Adrenal gland (tissue), 9 donors: ENCODE measurements at regions not wholly inside any gene's neighbourhood (a gene's known extent, or its start where the extent isn't known, plus 50 kb on each side); places are given as distances from the start of the nearest gene placed in this dataset.

ENCODE experiments used
- DNase-seq, 7 donors: peaks; one replicate each; pipeline ENCODE4 v3.0.0-alpha.2; 2019 to 2020
- H3K27ac ChIP-seq, 5 donors: fragments of 200-600 bp; sonication (generic) in 4 of 5; 1 replicate in 3 of 5; 2 replicates in 2 of 5; pipeline versions ENCODE4 v1.5.1 to v1.8.0; 2016 to 2020; ENCODE audit warnings: mild to moderate bottlenecking in 1 of 5
- H3K27me3 ChIP-seq: fragments of 200-600 bp; 2 replicates; pipeline ENCODE4 v1.8.0; 2021
- H3K36me3 ChIP-seq, 2 donors: fragments of 200-600 bp; replicated peaks in 1 of 2; 1 replicate in 1 of 2; 2 replicates in 1 of 2; pipeline versions ENCODE4 v1.5.1 to v1.8.0; 2018 to 2022
- H3K4me1 ChIP-seq, 2 donors: fragments of 200-600 bp; replicated peaks in 1 of 2; 1 replicate in 1 of 2; 2 replicates in 1 of 2; pipeline versions ENCODE4 v1.5.1 to v1.8.0; 2018 to 2021
- H3K4me3 ChIP-seq, 4 donors: fragments of 200-600 bp; sonication (generic) in 3 of 4; one replicate each; pipeline ENCODE4 v1.5.1; 2016 to 2018
- H3K9me3 ChIP-seq, 3 donors: fragments of 200-600 bp; sonication (generic) in 1 of 3; replicated peaks in 1 of 3; 1 replicate in 2 of 3; 2 replicates in 1 of 3; pipeline versions ENCODE4 v1.5.1 to v1.8.0; 2016 to 2021
- POLR2A ChIP-seq, 2 donors: fragments of 450-650 bp; IDR thresholded peaks; one replicate each; pipeline ENCODE4 v1.6.1; 2017; ENCODE audit warnings: antibody characterized with exemption in 2 of 2, mild to moderate bottlenecking in 2 of 2, moderate library complexity in 1 of 2
- WGBS, 4 donors: extraction: QIAGEN DNeasy Blood & Tissue Kit in 2 of 4; methylation state at CpG; one replicate each; pipeline versions ENCODE4 v1.1.5 to v1.1.7; 2013 to 2017; 5-methylcytosine and 5-hydroxymethylcytosine counted together
- intact Hi-C, 2 donors: fragments of 100-400 bp; cut with DNase I; formaldehyde crosslinking; loops; one replicate each; pipeline versions ENCODE4 v1.14.1 to v1.15.0; 2022 to 2023
- TF ChIP-seq, protein P1 (sequence below), 6 experiments: fragments of 450-650 bp in 4 of 6; fragments of 200-600 bp in 2 of 6; sonication (generic) in 1 of 6; IDR thresholded peaks; 1 replicate in 5 of 6; 2 replicates in 1 of 6; pipeline versions ENCODE4 v1.5.1 to v1.8.0; 2016 to 2021; ENCODE audit warnings: antibody characterized with exemption in 6 of 6, mild to moderate bottlenecking in 2 of 6, moderate library complexity in 1 of 6
- donor health status: healthy with polysubstance abuse.
- donor health status: Bipolar disorder and iron deficiency.
- donor health status: DM: yes; HTN: yes; CAD: no.
- donor health status: DM: no; HTN: no; CAD: no.
- donor health status: DM: no; HTN: no; CAD: no.

DNA sequence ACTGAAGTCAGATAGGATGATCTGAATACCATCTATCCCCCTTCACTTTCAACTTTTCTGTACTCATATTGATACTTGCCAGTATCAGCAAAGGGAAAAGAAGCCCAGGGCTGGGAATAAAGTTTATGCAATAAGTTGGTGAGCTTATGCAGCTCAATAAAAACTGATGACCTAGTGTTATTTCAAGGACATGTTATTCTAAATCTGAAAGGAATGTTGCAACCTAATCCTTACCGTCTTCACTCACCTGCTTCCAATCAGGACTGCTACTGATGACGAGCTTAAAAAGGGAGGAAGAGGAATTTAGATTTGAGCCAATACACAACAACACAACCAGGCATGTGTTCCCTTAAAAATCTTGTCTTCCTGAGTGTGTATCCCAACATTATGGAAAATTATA lies 419.9 kb downstream of the SPRY1 start:
- no peak overlapping the region for H3K4me3 ChIP-seq
- no peak overlapping the region for H3K27ac ChIP-seq
- no peak for DNase-seq
- no peaks in the 10 kb centered on the region for H3K27me3 ChIP-seq
- no peaks in the 10 kb centered on the region for H3K36me3 ChIP-seq
- no peaks in the 10 kb centered on the region for H3K9me3 ChIP-seq
- H3K4me1 ChIP-seq = no peaks in the 10 kb centered on the region
- TF ChIP-seq, protein P1, sequence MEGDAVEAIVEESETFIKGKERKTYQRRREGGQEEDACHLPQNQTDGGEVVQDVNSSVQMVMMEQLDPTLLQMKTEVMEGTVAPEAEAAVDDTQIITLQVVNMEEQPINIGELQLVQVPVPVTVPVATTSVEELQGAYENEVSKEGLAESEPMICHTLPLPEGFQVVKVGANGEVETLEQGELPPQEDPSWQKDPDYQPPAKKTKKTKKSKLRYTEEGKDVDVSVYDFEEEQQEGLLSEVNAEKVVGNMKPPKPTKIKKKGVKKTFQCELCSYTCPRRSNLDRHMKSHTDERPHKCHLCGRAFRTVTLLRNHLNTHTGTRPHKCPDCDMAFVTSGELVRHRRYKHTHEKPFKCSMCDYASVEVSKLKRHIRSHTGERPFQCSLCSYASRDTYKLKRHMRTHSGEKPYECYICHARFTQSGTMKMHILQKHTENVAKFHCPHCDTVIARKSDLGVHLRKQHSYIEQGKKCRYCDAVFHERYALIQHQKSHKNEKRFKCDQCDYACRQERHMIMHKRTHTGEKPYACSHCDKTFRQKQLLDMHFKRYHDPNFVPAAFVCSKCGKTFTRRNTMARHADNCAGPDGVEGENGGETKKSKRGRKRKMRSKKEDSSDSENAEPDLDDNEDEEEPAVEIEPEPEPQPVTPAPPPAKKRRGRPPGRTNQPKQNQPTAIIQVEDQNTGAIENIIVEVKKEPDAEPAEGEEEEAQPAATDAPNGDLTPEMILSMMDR (IDR thresholded peaks at IDR 0.05) = no peak
- TF ChIP-seq POLR2A (IDR thresholded peaks at IDR 0.05) = no peak
- intact Hi-C loops = no loop called here
- 59 to 65% (median 61%) methylated on average over 2 of the region's 2 CpGs for WGBS, 4 donors

DNA sequence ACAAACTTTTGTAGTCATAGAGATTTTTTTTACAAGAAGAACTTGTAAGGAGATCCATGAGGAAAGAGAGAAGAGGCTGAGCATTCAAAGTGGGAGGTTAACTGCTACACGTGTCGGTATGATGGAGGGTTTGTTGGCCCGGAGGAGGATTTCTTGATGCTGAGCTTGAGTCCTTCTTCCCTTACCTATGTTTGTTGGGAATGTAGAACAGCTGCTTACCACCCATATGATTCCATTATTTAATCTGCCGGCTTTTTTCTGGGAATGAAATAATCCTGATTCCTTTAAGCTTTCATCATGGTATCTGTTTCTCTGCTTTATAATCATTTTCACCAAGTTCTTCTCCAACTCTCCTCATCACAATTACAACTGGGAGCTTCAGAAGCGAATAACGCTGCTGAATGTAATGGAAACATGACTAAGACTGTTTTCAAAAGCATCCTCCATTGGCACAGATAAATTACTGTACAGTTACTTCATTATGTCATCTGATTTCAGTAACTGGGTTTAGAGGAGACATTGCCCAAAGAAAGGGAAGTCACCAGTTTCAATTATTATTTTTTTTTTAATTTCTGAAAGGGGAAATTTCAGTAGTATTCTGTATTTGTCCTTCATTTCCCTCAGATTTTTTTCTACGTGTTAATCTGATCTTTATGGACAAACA lies 420.6 kb downstream of the SPRY1 start:
- no peaks in the 10 kb centered on the region for H3K27me3 ChIP-seq
- intact Hi-C loops = no loop called here
- no peaks in the 10 kb centered on the region for H3K36me3 ChIP-seq
- H3K9me3 ChIP-seq = no peaks in the 10 kb centered on the region
- no peak overlapping the region for H3K27ac ChIP-seq
- no peak overlapping the region for H3K4me3 ChIP-seq
- no peaks in the 10 kb centered on the region for H3K4me1 ChIP-seq
- WGBS, 4 donors = 88 to 95% (median 90%) methylated on average over 7 of the region's 7 CpGs
- no peak for TF ChIP-seq POLR2A (IDR thresholded peaks at IDR 0.05)
- TF ChIP-seq, protein P1 (IDR thresholded peaks at IDR 0.05) = no peak
- no peak for DNase-seq

DNA sequence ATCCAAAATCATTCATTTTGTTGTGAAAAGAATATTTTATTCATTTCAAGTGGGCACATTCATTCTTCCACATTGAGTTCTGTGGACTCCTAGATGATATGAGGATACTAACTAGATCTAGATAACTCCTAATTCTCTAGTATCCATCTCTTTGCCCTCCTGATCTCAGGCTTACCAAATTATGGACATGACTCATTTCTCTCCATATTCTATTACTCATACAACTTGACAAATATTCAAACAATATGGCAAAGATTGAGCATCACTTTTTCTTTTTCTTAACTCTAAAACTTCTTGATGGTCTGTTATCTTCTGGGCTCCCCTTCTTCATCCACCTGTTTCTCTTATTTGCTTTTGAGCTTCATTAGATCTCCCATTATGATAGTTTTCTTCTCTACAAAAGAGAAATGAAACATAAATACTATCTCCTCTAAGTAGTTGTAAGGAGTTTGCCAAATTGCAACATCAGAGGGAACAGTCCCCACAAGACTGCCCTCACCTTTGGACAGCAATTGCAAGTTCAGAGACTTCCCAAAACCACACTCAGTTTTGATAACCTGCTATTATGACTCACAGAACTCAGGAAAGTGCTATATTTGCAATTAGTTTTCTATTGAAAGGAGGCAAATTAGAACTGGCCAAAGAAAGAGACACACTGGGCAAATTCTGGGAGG lies 422.9 kb downstream of the SPRY1 start:
- H3K4me3 ChIP-seq = no peak overlapping the region
- H3K4me1 ChIP-seq = peaks cover 0 to 5% of the 10 kb centered on the region in 2 donors
- intact Hi-C loops = no loop called here
- H3K27me3 ChIP-seq = no peaks in the 10 kb centered on the region
- TF ChIP-seq, protein P1 (IDR thresholded peaks at IDR 0.05) = no peak
- TF ChIP-seq POLR2A (IDR thresholded peaks at IDR 0.05) = no peak
- DNase-seq = no peak
- no peaks in the 10 kb centered on the region for H3K9me3 ChIP-seq
- H3K27ac ChIP-seq = no peak overlapping the region
- no peaks in the 10 kb centered on the region for H3K36me3 ChIP-seq

DNA sequence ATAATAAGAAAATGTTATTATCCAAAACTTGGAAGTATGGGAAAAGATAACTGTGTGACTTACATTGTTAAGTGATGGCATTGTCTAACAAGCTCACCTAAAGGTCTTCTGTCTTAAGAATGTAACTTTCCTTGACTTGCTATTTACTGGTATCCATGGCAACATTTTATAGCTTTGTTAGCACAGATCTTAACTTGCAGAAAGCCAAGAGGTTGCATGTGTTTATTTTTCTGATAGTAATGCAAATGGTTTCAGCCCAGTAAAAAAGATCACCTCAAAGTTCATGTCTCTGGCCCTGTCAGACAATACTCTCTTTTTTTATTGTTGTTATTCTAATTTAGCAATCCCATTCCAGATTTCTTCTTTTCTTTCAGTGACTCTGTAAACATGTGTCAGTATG lies 425.3 kb downstream of the SPRY1 start:
- no peak for DNase-seq
- H3K27me3 ChIP-seq = no peaks in the 10 kb centered on the region
- peaks cover 5 to 24% of the 10 kb centered on the region in 2 donors for H3K4me1 ChIP-seq
- no peaks in the 10 kb centered on the region for H3K36me3 ChIP-seq
- H3K4me3 ChIP-seq = no peak overlapping the region
- TF ChIP-seq, protein P1 (IDR thresholded peaks at IDR 0.05) = no peak
- no peak for TF ChIP-seq POLR2A (IDR thresholded peaks at IDR 0.05)
- H3K27ac ChIP-seq = no peak overlapping the region
- no peaks in the 10 kb centered on the region for H3K9me3 ChIP-seq
- intact Hi-C loops = no loop called here
